ENCODE measurements at regions not wholly inside any gene's neighbourhood (a gene's known extent, or its start where the extent isn't known, plus 50 kb on each side); places are given as distances from the start of the nearest gene placed in this dataset.

DNA sequence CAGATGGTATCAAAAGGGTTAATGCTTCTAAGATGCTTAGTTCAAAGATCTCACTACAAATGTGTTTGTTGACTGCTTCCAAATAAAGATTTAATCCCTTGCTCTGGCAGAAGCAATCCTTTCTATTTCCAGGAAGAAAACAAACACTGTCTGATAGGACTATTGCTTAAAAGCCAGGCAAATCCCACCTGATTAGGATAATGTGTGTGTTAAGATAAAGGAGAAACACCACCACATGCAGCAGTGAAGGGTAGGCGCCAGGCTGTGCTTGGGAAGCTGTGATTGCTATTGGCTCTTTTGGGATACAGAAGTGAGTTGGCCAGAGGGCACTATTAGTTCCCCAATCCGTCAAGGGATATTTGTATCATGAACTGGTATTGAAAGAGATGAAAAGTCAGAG lies 62.8 kb upstream of the LRCH1 start:
- no peak overlapping the region for H3K27ac ChIP-seq (ENCODE audit: low read length)
- TF ChIP-seq CTCF (IDR thresholded peaks at IDR 0.05; ENCODE audit: borderline replicate concordance, extremely low read depth, low read length, poor library complexity, severe bottlenecking) (no peak), EZH2 (IDR thresholded peaks at IDR 0.05; ENCODE audit: borderline replicate concordance, low read depth, low read length, severe bottlenecking) (no peak)
- no peak overlapping the region for H2AFZ ChIP-seq (ENCODE audit: low read depth, low read length)

DNA sequence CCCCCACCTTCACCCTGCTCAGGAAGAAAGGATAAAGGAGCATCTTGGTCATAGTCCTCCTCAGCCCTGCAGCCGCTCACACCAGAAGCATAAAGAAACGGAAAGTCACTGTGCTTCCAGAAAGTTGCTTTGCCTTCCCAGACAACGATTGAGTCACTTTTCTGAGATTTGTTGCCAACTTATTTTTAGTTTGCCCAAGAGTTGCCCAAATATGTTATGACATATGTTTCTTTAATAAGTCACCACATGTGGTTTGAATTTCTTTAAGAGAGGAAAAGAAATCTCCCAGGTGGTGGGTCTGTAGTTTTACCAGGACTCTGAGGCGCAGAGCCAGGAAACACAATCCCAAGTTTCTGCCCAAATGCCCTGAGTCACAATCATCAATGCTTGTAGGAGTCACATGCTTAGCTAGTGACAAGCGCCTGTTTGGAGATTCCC lies 63.4 kb upstream of the LRCH1 start:
- no peaks in the 10 kb centered on the region for H3K36me3 ChIP-seq (ENCODE audit: insufficient read depth, low read length)
- ATAC-seq (ENCODE audit: insufficient read depth, low read depth) (no peak), DNase-seq (no peak)
- H4K20me1 ChIP-seq (ENCODE audit: insufficient read depth, low read length) = no peaks in the 10 kb centered on the region
- TF ChIP-seq CTCF (IDR thresholded peaks at IDR 0.05; ENCODE audit: borderline replicate concordance, extremely low read depth, low read length, poor library complexity, severe bottlenecking) (no peak), EZH2 (IDR thresholded peaks at IDR 0.05; ENCODE audit: borderline replicate concordance, low read depth, low read length, severe bottlenecking) (no peak)
- H3K27ac ChIP-seq (ENCODE audit: low read length) = no peak overlapping the region
- H3K4me2 ChIP-seq (ENCODE audit: insufficient read depth, low read length) = no peak overlapping the region
- H3K9ac ChIP-seq (ENCODE audit: low read depth, low read length) = no peak overlapping the region
- no peaks in the 10 kb centered on the region for H3K79me2 ChIP-seq (ENCODE audit: insufficient read depth, low read length)
- no peak overlapping the region for H3K4me3 ChIP-seq (ENCODE audit: low read depth in 1 of 2, low read length in 2 of 2)
- H3K9me3 ChIP-seq (ENCODE audit: insufficient read depth, low read length, severe bottlenecking) = peaks cover 13% of the 10 kb centered on the region
- no peak overlapping the region for H2AFZ ChIP-seq (ENCODE audit: low read depth, low read length)
- no peaks in the 10 kb centered on the region for H3K4me1 ChIP-seq (ENCODE audit: insufficient read depth, low read length)
- no peaks in the 10 kb centered on the region for H3K27me3 ChIP-seq (ENCODE audit: insufficient read depth, low read length, poor library complexity)

More for the DNA sequence above, 62.8 kb upstream of the LRCH1 start:
- Histone ChIP-seq H3K27me3 (ENCODE audit: insufficient read depth, low read length, poor library complexity) (no peaks in the 10 kb centered on the region), H3K36me3 (ENCODE audit: insufficient read depth, low read length) (no peaks in the 10 kb centered on the region), H4K20me1 (ENCODE audit: insufficient read depth, low read length) (no peaks in the 10 kb centered on the region), H3K4me2 (ENCODE audit: insufficient read depth, low read length) (no peak overlapping the region), H3K9me3 (ENCODE audit: insufficient read depth, low read length, severe bottlenecking) (peaks cover 10% of the 10 kb centered on the region), H3K4me3 (ENCODE audit: low read depth in 1 of 2, low read length in 2 of 2) (no peak overlapping the region), H3K79me2 (ENCODE audit: insufficient read depth, low read length) (no peaks in the 10 kb centered on the region), H3K9ac (ENCODE audit: low read depth, low read length) (no peak overlapping the region), H3K4me1 (ENCODE audit: insufficient read depth, low read length) (no peaks in the 10 kb centered on the region)
- no peak for DNase-seq
- ATAC-seq (ENCODE audit: insufficient read depth, low read depth) = no peak

- Histone ChIP-seq H3K4me2 (ENCODE audit: insufficient read depth, low read length) (no peak overlapping the region), H3K9ac (ENCODE audit: low read depth, low read length) (no peak overlapping the region), H3K4me1 (ENCODE audit: insufficient read depth, low read length) (no peaks in the 10 kb centered on the region), H2AFZ (ENCODE audit: low read depth, low read length) (no peak overlapping the region), H3K4me3 (ENCODE audit: low read depth in 1 of 2, low read length in 2 of 2) (no peak overlapping the region), H4K20me1 (ENCODE audit: insufficient read depth, low read length) (no peaks in the 10 kb centered on the region), H3K27me3 (ENCODE audit: insufficient read depth, low read length, poor library complexity) (no peaks in the 10 kb centered on the region), H3K36me3 (ENCODE audit: insufficient read depth, low read length) (no peaks in the 10 kb centered on the region), H3K9me3 (ENCODE audit: insufficient read depth, low read length, severe bottlenecking) (peaks cover 24% of the 10 kb centered on the region), H3K79me2 (ENCODE audit: insufficient read depth, low read length) (no peaks in the 10 kb centered on the region), H3K27ac (ENCODE audit: low read length) (no peak overlapping the region)
- DNase-seq (no peak), ATAC-seq (ENCODE audit: insufficient read depth, low read depth) (no peak)
- TF ChIP-seq CTCF (IDR thresholded peaks at IDR 0.05; ENCODE audit: borderline replicate concordance, extremely low read depth, low read length, poor library complexity, severe bottlenecking) = no peak
- TF ChIP-seq EZH2 (IDR thresholded peaks at IDR 0.05; ENCODE audit: borderline replicate concordance, low read depth, low read length, severe bottlenecking) = no peak
Measured at GRCh38 chr13:46487748-46488147, 65.2 kb upstream of the LRCH1 start.

DNA sequence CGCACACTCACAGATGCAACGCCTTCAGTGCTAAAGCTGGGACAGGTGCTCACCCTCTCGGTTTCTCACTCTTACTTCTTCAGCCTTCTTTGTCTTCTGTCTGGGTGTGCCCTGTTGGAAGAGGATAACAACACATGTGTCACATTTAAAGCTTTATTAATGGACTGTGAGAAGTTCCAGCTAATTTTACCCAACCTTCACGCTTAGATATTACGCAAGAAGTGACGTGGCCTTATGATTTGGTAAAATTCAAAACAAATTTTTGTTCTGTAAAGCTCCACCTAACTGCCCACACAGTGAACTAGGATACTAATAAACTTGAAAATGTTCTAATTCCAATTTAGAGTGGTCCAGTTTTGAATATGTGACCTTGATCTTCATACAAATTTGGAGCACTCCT lies 66.7 kb upstream of the LRCH1 start:
- H3K9me3 ChIP-seq (ENCODE audit: insufficient read depth, low read length, severe bottlenecking) = peaks cover 24% of the 10 kb centered on the region

More for the DNA sequence above, 66.7 kb upstream of the LRCH1 start:
- H3K4me2 ChIP-seq (ENCODE audit: insufficient read depth, low read length) = no peak overlapping the region
- no peak for DNase-seq
- H3K27me3 ChIP-seq (ENCODE audit: insufficient read depth, low read length, poor library complexity) = no peaks in the 10 kb centered on the region
- no peaks in the 10 kb centered on the region for H3K36me3 ChIP-seq (ENCODE audit: insufficient read depth, low read length)
- no peak overlapping the region for H2AFZ ChIP-seq (ENCODE audit: low read depth, low read length)
- H3K4me1 ChIP-seq (ENCODE audit: insufficient read depth, low read length) = no peaks in the 10 kb centered on the region
- H3K4me3 ChIP-seq (ENCODE audit: low read depth in 1 of 2, low read length in 2 of 2) = no peak overlapping the region
- H3K27ac ChIP-seq (ENCODE audit: low read length) = no peak overlapping the region
- no peak overlapping the region for H3K9ac ChIP-seq (ENCODE audit: low read depth, low read length)
- no peak for ATAC-seq (ENCODE audit: insufficient read depth, low read depth)
- no peaks in the 10 kb centered on the region for H3K79me2 ChIP-seq (ENCODE audit: insufficient read depth, low read length)
- TF ChIP-seq EZH2 (IDR thresholded peaks at IDR 0.05; ENCODE audit: borderline replicate concordance, low read depth, low read length, severe bottlenecking) (no peak), CTCF (IDR thresholded peaks at IDR 0.05; ENCODE audit: borderline replicate concordance, extremely low read depth, low read length, poor library complexity, severe bottlenecking) (no peak)
- H4K20me1 ChIP-seq (ENCODE audit: insufficient read depth, low read length) = no peaks in the 10 kb centered on the region

All from DND-41 (cell line).